HCT116 (cell line): ENCODE measurements at regions not wholly inside any gene's neighbourhood (a gene's known extent, or its start where the extent isn't known, plus 50 kb on each side); places are given as distances from the start of the nearest gene placed in this dataset.

Source experiments
- ATAC-seq: fragments of 200-7000 bp; cut with Tn5 transposase; 2 replicates; pipeline ENCODE4 v1.9.1; 2020; ENCODE audit warnings: mild to moderate bottlenecking, moderate library complexity
- BruUV-seq: library from RNA; stranded (reverse); fragments of 400-500 nt; replicated peaks from 2 replicates; lab custom pipeline; 2021; lab: Mats Ljungman, UMichigan
- CTCF ChIA-PET: fragments of 300-600 bp; sonication (Branson Sonifier 250); formaldehyde crosslinking; loops from one replicate; lab custom pipeline; 2021; ENCODE audit warnings: antibody characterized with exemption; lab: Charles Lee
- POLR2A ChIA-PET: fragments of 300-600, 350-600 bp; sonication (Branson Sonifier 250); formaldehyde crosslinking; loops from one replicate; lab custom pipeline; 2021; ENCODE audit warnings: antibody characterized with exemption; lab: Charles Lee
- RAD21 ChIA-PET, 2 experiments: fragments of 300-600 bp; sonication (Branson Sonifier 250); formaldehyde crosslinking; loops; one replicate each; lab custom pipeline; 2023; ENCODE audit warnings: low total read pairs in 2 of 2; ENCODE audit not compliant: uncharacterized antibody in 2 of 2, unreplicated experiment in 2 of 2, low non-redundant PET in 1 of 2; lab: Charles Lee
- DNase-seq: peaks from one replicate; pipeline ENCODE4 v3.0.0-alpha.2; 2010; ENCODE audit warnings: low read depth, low spot score
- H2AFZ ChIP-seq: fragments of 200-600 bp; shearing (Covaris generic), sonication (generic); 2 replicates; pipeline ENCODE4 v1.6.1; 2017; ENCODE audit warnings: low read depth, mixed run types, mixed read lengths, antibody characterized with exemption, low read length; ENCODE audit not compliant: poor library complexity, severe bottlenecking
- H3K27ac ChIP-seq: 2 replicates; pipeline ENCODE4 v1.5.1; 2012; ENCODE audit warnings: low read depth, low read length
- H3K27me3 ChIP-seq: fragments of 200-600 bp; sonication (generic); 2 replicates; pipeline ENCODE4 v1.6.1; 2016; ENCODE audit warnings: mixed run types, low read length, mixed read lengths; ENCODE audit not compliant: insufficient read depth
- H3K36me3 ChIP-seq, 2 experiments: fragments of 200-500 bp in 1 of 2; fragments of 200-600 bp in 1 of 2; sonication (Bioruptor generic) in 1 of 2; sonication (generic) in 1 of 2; 2 replicates each; pipeline versions ENCODE4 v1.5.1 to v1.6.1; 2014 to 2016; ENCODE audit warnings: low read length in 2 of 2, inconsistent platforms in 1 of 2, mixed read lengths in 1 of 2, mixed run types in 1 of 2; ENCODE audit not compliant: insufficient read depth in 2 of 2, control insufficient read depth in 1 of 2
- H3K4me1 ChIP-seq, 2 experiments: fragments of 200-600 bp in 1 of 2; sonication (generic) in 1 of 2; 2 replicates each; pipeline versions ENCODE4 v1.5.1 to v1.6.1; 2012 to 2017; ENCODE audit warnings: low read length in 2 of 2, inconsistent platforms in 1 of 2, mild to moderate bottlenecking in 1 of 2, mixed read lengths in 1 of 2, mixed run types in 1 of 2, moderate library complexity in 1 of 2; ENCODE audit not compliant: insufficient read depth in 2 of 2, control insufficient read depth in 1 of 2
- H3K4me2 ChIP-seq: fragments of 200-600 bp; sonication (generic); 2 replicates; pipeline ENCODE4 v1.6.1; 2017; ENCODE audit warnings: mixed run types, low read length, mixed read lengths
- H3K4me3 ChIP-seq, 2 experiments: fragments of 200-600 bp in 1 of 2; sonication (generic) in 1 of 2; replicated peaks in 1 of 2; 2 replicates each; pipeline ENCODE4 v1.5.1; 2011 to 2016; ENCODE audit warnings: low read length in 2 of 2, control low read depth in 1 of 2, low read depth in 1 of 2, mild to moderate bottlenecking in 1 of 2, mixed read lengths in 1 of 2, mixed run types in 1 of 2
- H3K79me2 ChIP-seq: fragments of 200-600 bp; sonication (generic); 2 replicates; pipeline ENCODE4 v1.6.1; 2017; ENCODE audit warnings: mild to moderate bottlenecking, mixed run types, low read length, moderate library complexity, mixed read lengths; ENCODE audit not compliant: insufficient read depth
- H3K9ac ChIP-seq: fragments of 200-600 bp; sonication (generic); 2 replicates; pipeline ENCODE4 v1.6.1; 2016; ENCODE audit warnings: low read length, mixed read lengths
- H3K9me2 ChIP-seq: fragments of 200-600 bp; sonication (generic), shearing (Covaris generic); 2 replicates; pipeline ENCODE4 v1.6.1; 2017; ENCODE audit warnings: mixed run types, mild to moderate bottlenecking, moderate library complexity; ENCODE audit not compliant: insufficient read depth
- H3K9me3 ChIP-seq, 2 experiments: fragments of 200-500 bp in 1 of 2; fragments of 200-600 bp in 1 of 2; sonication (Bioruptor generic) in 1 of 2; sonication (generic) in 1 of 2; 2 replicates each; pipeline ENCODE4 v1.6.1; 2014 to 2017; ENCODE audit warnings: low read length in 2 of 2, mixed read lengths in 2 of 2, inconsistent platforms in 1 of 2, low read depth in 1 of 2, mild to moderate bottlenecking in 1 of 2, mixed run types in 1 of 2, moderate library complexity in 1 of 2; ENCODE audit not compliant: control insufficient read depth in 1 of 2, insufficient read depth in 1 of 2
- H4K20me1 ChIP-seq: fragments of 200-600 bp; sonication (generic), shearing (Covaris generic); 2 replicates; pipeline ENCODE4 v1.6.1; 2017; ENCODE audit warnings: mixed run types, mild to moderate bottlenecking, moderate library complexity; ENCODE audit not compliant: insufficient read depth
- CBX3 ChIP-seq: IDR thresholded peaks from 2 replicates; pipeline ENCODE4 v1.6.1; 2012; ENCODE audit warnings: low read depth
- EGR1 ChIP-seq: IDR thresholded peaks from 2 replicates; pipeline ENCODE4 v1.6.1; 2012; ENCODE audit warnings: low read depth
- ELF1 ChIP-seq: IDR thresholded peaks from 2 replicates; pipeline ENCODE4 v1.6.1; 2012; ENCODE audit warnings: low read depth, borderline replicate concordance
- EZH2 ChIP-seq: fragments of 200-600 bp; sonication (generic); IDR thresholded peaks from 2 replicates; pipeline ENCODE4 v1.6.1; 2017; ENCODE audit warnings: antibody characterized with exemption, mixed run types
- EZH2phosphoT487 ChIP-seq: fragments of 200-600 bp; IDR thresholded peaks from 2 replicates; pipeline ENCODE4 v1.6.1; 2018; ENCODE audit warnings: antibody characterized with exemption, borderline replicate concordance
- FOSL1 ChIP-seq: IDR thresholded peaks from 2 replicates; pipeline ENCODE4 v1.6.1; 2012; ENCODE audit warnings: low read depth
- POLR2A ChIP-seq: IDR thresholded peaks from 2 replicates; pipeline ENCODE4 v1.7.0; 2011; ENCODE audit warnings: borderline replicate concordance; ENCODE audit not compliant: insufficient read depth, insufficient read length; ENCODE audit errors: extremely low read depth
- POLR2AphosphoS5 ChIP-seq: IDR thresholded peaks from 2 replicates; pipeline ENCODE4 v1.6.1; 2011; ENCODE audit warnings: mild to moderate bottlenecking, low read depth, low read length, moderate library complexity
- RAD21 ChIP-seq: IDR thresholded peaks from 2 replicates; pipeline ENCODE4 v1.6.1; 2012; ENCODE audit warnings: low read depth, mild to moderate bottlenecking
- SIN3A ChIP-seq: IDR thresholded peaks from 2 replicates; pipeline ENCODE4 v1.6.1; 2012; ENCODE audit warnings: low read depth
- SP1 ChIP-seq: IDR thresholded peaks from 2 replicates; pipeline ENCODE4 v1.6.1; 2012; ENCODE audit warnings: low read depth
- SRF ChIP-seq: IDR thresholded peaks from 2 replicates; pipeline ENCODE4 v1.6.1; 2012; ENCODE audit warnings: low read depth
- YY1 ChIP-seq: IDR thresholded peaks from 2 replicates; pipeline ENCODE4 v1.6.1; 2011; ENCODE audit warnings: low read length, low read depth, moderate library complexity, mild to moderate bottlenecking; ENCODE audit not compliant: insufficient replicate concordance; ENCODE audit errors: extremely low read depth
- ZFX ChIP-seq: fragments of 450-650 bp; IDR thresholded peaks from 2 replicates; pipeline ENCODE4 v1.6.1; 2017
- ZNF274 ChIP-seq: fragments of 200-500 bp; sonication (Bioruptor generic); IDR thresholded peaks from 2 replicates; pipeline ENCODE4 v1.6.1; 2014; ENCODE audit warnings: mild to moderate bottlenecking, low read depth, low read length, inconsistent platforms
- intact Hi-C: fragments of 100-400 bp; cut with micrococcal nuclease; formaldehyde crosslinking; loops from 2 replicates; pipeline ENCODE4 v1.10.0; 2022
- TF ChIP-seq, protein P1 (sequence below): IDR thresholded peaks from 2 replicates; pipeline ENCODE4 v1.6.1; 2012
- TF ChIP-seq, protein P2 (sequence below): IDR thresholded peaks from 2 replicates; pipeline ENCODE4 v1.6.1; 2011; ENCODE audit warnings: mild to moderate bottlenecking, low read length, moderate library complexity; ENCODE audit not compliant: insufficient replicate concordance; ENCODE audit errors: extremely low read depth
- TF ChIP-seq, protein P3 (sequence below): IDR thresholded peaks from 2 replicates; pipeline ENCODE4 v1.6.1; 2012

DNA sequence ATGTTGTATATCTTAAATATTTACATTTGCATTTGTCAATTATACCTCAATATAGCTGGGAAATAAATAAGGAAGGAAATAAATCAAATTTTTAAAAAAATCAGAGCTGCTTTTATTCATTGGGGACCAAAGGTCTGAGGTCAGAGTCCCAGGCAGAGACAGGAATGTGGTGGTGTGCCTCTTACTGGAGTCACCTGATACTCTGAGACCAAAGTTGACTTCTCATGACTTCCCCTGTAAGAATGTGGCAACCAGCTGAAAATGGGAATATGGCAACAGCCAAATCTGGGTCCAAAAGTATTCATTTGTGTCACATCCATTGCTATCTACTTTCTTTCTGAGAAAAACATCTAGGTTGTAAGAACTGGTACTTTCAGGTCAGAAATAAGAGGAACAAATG is 496.6 kb upstream of the TMPO start:
- no peak for ATAC-seq
- H3K4me2 ChIP-seq, result no peak overlapping the region
- no TSS peak for BruUV-seq
- intact Hi-C loops, result no loop called here
- ChIA-PET CTCF (no interaction called here), RAD21 (no interaction called here), POLR2A (no interaction called here)
- H3K9me3 ChIP-seq, result no peaks in the 10 kb centered on the region
- no peak overlapping the region for H2AFZ ChIP-seq
- 0 out of 2 replicates have a peak, but pooled peaks cover 4% of the 10 kb centered on the region for H3K27me3 ChIP-seq
- no peaks in the 10 kb centered on the region for H4K20me1 ChIP-seq
- no peaks in the 10 kb centered on the region for H3K79me2 ChIP-seq
- H3K9ac ChIP-seq, result no peak overlapping the region
- no peak overlapping the region for H3K4me3 ChIP-seq
- H3K4me1 ChIP-seq, result no peaks in the 10 kb centered on the region
- H3K36me3 ChIP-seq, result no peaks in the 10 kb centered on the region
- H3K9me2 ChIP-seq, result no peaks in the 10 kb centered on the region
- TF ChIP-seq, protein P1, sequence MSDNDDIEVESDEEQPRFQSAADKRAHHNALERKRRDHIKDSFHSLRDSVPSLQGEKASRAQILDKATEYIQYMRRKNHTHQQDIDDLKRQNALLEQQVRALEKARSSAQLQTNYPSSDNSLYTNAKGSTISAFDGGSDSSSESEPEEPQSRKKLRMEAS, result no peak
- no peak for TF ChIP-seq SRF
- no peak for TF ChIP-seq ELF1
- no peak for TF ChIP-seq FOSL1
- TF ChIP-seq SP1, result no peak
- TF ChIP-seq EZH2phosphoT487, result no peak
- TF ChIP-seq SIN3A, result no peak
- no peak for TF ChIP-seq EZH2
- TF ChIP-seq CBX3, result no peak
- no peak for DNase-seq
- no peak overlapping the region for H3K27ac ChIP-seq

DNA sequence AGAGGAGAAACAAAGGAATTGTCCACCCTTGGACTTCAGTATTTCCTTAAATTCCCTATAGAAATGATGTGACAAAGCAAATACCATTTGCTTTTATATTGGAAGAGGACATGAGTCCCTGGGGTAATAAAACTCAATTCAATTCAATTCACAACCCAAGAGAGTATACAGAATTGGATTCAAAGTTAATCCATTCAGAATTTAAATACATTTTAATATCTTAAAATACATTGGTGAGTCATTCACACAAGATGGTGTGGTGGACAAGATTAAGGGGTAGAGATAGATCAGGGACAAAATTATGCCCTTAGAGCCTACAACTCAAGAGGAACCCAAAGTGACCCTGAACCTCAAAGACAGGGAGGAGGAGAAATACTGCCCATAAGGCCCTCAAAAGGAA is 495.0 kb upstream of the TMPO start:
- Histone ChIP-seq H3K9me3 (no peaks in the 10 kb centered on the region), H3K36me3 (no peaks in the 10 kb centered on the region), H4K20me1 (no peaks in the 10 kb centered on the region), H3K4me1 (no peaks in the 10 kb centered on the region), H3K9ac (no peak overlapping the region), H3K4me3 (no peak overlapping the region), H3K4me2 (no peak overlapping the region), H3K27me3 (no peaks in the 10 kb centered on the region), H3K9me2 (no peaks in the 10 kb centered on the region), H2AFZ (no peak overlapping the region), H3K79me2 (no peaks in the 10 kb centered on the region), H3K27ac (no peak overlapping the region)
- BruUV-seq, result no TSS peak
- POLR2A ChIA-PET, result no interaction called here
- no peak for ATAC-seq
- intact Hi-C loops, result no loop called here
- RAD21 ChIA-PET, result no interaction called here
- CTCF ChIA-PET, result no interaction called here
- DNase-seq, result no peak
- TF ChIP-seq POLR2AphosphoS5, result no peak
- TF ChIP-seq ZFX, result no peak
- TF ChIP-seq EZH2phosphoT487, result no peak
- TF ChIP-seq, protein P2, sequence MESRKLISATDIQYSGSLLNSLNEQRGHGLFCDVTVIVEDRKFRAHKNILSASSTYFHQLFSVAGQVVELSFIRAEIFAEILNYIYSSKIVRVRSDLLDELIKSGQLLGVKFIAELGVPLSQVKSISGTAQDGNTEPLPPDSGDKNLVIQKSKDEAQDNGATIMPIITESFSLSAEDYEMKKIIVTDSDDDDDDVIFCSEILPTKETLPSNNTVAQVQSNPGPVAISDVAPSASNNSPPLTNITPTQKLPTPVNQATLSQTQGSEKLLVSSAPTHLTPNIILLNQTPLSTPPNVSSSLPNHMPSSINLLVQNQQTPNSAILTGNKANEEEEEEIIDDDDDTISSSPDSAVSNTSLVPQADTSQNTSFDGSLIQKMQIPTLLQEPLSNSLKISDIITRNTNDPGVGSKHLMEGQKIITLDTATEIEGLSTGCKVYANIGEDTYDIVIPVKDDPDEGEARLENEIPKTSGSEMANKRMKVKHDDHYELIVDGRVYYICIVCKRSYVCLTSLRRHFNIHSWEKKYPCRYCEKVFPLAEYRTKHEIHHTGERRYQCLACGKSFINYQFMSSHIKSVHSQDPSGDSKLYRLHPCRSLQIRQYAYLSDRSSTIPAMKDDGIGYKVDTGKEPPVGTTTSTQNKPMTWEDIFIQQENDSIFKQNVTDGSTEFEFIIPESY, result no peak
- TF ChIP-seq EZH2, result no peak
- TF ChIP-seq RAD21, result no peak
- TF ChIP-seq SIN3A, result no peak
- TF ChIP-seq POLR2A, result no peak
- TF ChIP-seq FOSL1, result no peak
- TF ChIP-seq ELF1, result no peak
- TF ChIP-seq SP1, result no peak
- TF ChIP-seq ZNF274, result no peak
- TF ChIP-seq, protein P3, sequence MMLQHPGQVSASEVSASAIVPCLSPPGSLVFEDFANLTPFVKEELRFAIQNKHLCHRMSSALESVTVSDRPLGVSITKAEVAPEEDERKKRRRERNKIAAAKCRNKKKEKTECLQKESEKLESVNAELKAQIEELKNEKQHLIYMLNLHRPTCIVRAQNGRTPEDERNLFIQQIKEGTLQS, result no peak
- TF ChIP-seq SRF, result no peak
- no peak for TF ChIP-seq EGR1
- no peak for TF ChIP-seq YY1
- TF ChIP-seq, protein P1, result no peak
